Activated CD4-positive, alpha-beta memory T cell treated with anti-CD3 and anti-CD28 coated beads, Interleukin-2, amount 10 ng/mL, durations not matched to agents 7 days and 5 days (primary cell): ENCODE measurements at regions not wholly inside any gene's neighbourhood (a gene's known extent, or its start where the extent isn't known, plus 50 kb on each side); places are given as distances from the start of the nearest gene placed in this dataset.
A peak's percentile ranks its signal among the peaks of the same experiment; 100 is the strongest.
"Not testable (repeated sequence)": the region's sequence is repeated elsewhere in the genome, so short reads cannot be mapped to it uniquely, and the experiment has no call there.

Experiments used
- CTCF ChIA-PET: fragments of 350-600 bp; sonication (Branson Sonifier 250); formaldehyde crosslinking; loops from one replicate; lab custom pipeline; 2021; ENCODE audit warnings: antibody characterized with exemption, inconsistent platforms; lab: Charles Lee
- POLR2A ChIA-PET: fragments of 350-600 bp; sonication (Branson Sonifier 250); formaldehyde crosslinking; loops from one replicate; lab custom pipeline; 2021; ENCODE audit warnings: antibody characterized with exemption; lab: Charles Lee
- DNase-seq: peaks from one replicate; pipeline ENCODE4 v3.0.0-alpha.2; 2020
- H3K27ac Mint-ChIP-seq: one replicate; pipeline ENCODE4 v1.8.0; 2021; ENCODE audit warnings: mild to moderate bottlenecking, mixed read lengths
- H3K27me3 Mint-ChIP-seq: one replicate; pipeline ENCODE4 v1.8.0; 2021; ENCODE audit warnings: mixed read lengths
- H3K36me3 Mint-ChIP-seq: one replicate; pipeline ENCODE4 v1.8.0; 2021; ENCODE audit warnings: low read depth, mixed read lengths
- H3K4me1 Mint-ChIP-seq: one replicate; pipeline ENCODE4 v1.8.0; 2021; ENCODE audit warnings: mixed read lengths
- H3K4me3 Mint-ChIP-seq: one replicate; pipeline ENCODE4 v1.8.0; 2021; ENCODE audit warnings: mild to moderate bottlenecking, mixed read lengths
- H3K9me3 Mint-ChIP-seq: one replicate; pipeline ENCODE4 v1.8.0; 2021; ENCODE audit warnings: mixed read lengths

GRCh38 chrX:120727452-120727851 is 97.6 kb upstream of the C1GALT1C1 start:
- H3K4me1 Mint-ChIP-seq: no peaks in the 10 kb centered on the region
- no peaks in the 10 kb centered on the region for H3K36me3 Mint-ChIP-seq
- no peaks in the 10 kb centered on the region for H3K27me3 Mint-ChIP-seq
- no peak overlapping the region for H3K4me3 Mint-ChIP-seq
- CTCF ChIA-PET: no interaction called here
- POLR2A ChIA-PET: no interaction called here
- H3K9me3 Mint-ChIP-seq: peaks cover 4% of the 10 kb centered on the region
- no peak for DNase-seq
- H3K27ac Mint-ChIP-seq: no peak overlapping the region

- no peak for DNase-seq
- Mint-ChIP-seq H3K27ac (no peak overlapping the region), H3K4me1 (no peaks in the 10 kb centered on the region), H3K27me3 (no peaks in the 10 kb centered on the region), H3K36me3 (no peaks in the 10 kb centered on the region), H3K9me3 (peaks cover 4% of the 10 kb centered on the region), H3K4me3 (no peak overlapping the region)
- CTCF ChIA-PET: no interaction called here
- POLR2A ChIA-PET: no interaction called here
These were observed 96.4 kb upstream of the C1GALT1C1 start for GRCh38 chrX:120726294-120726693.

- H3K4me1 Mint-ChIP-seq: no peaks in the 10 kb centered on the region
- ChIA-PET POLR2A (no interaction called here), CTCF (no interaction called here)
- no peaks in the 10 kb centered on the region for H3K36me3 Mint-ChIP-seq
- no peak for DNase-seq
- H3K27ac Mint-ChIP-seq: no peak overlapping the region
- no peaks in the 10 kb centered on the region for H3K27me3 Mint-ChIP-seq
- peaks cover 4% of the 10 kb centered on the region for H3K9me3 Mint-ChIP-seq
- H3K4me3 Mint-ChIP-seq: no peak overlapping the region
These were observed 96.0 kb upstream of the C1GALT1C1 start for GRCh38 chrX:120725874-120726273.

GRCh38 chrX:120719622-120720021 is 89.8 kb upstream of the C1GALT1C1 start:
- Mint-ChIP-seq H3K4me1 (no peaks in the 10 kb centered on the region), H3K4me3 (no peak overlapping the region), H3K9me3 (no peaks in the 10 kb centered on the region), H3K27me3 (no peaks in the 10 kb centered on the region), H3K27ac (no peak overlapping the region), H3K36me3 (no peaks in the 10 kb centered on the region)
- ChIA-PET CTCF (no interaction called here), POLR2A (no interaction called here)
- DNase-seq: no peak

- CTCF ChIA-PET: no interaction called here
- H3K36me3 Mint-ChIP-seq: no peaks in the 10 kb centered on the region
- H3K9me3 Mint-ChIP-seq: no peaks in the 10 kb centered on the region
- no peak overlapping the region for H3K27ac Mint-ChIP-seq
- POLR2A ChIA-PET: no interaction called here
- no peak for DNase-seq
- H3K4me1 Mint-ChIP-seq: no peaks in the 10 kb centered on the region
- H3K27me3 Mint-ChIP-seq: no peaks in the 10 kb centered on the region
- no peak overlapping the region for H3K4me3 Mint-ChIP-seq
These were observed 89.1 kb upstream of the C1GALT1C1 start for GRCh38 chrX:120718969-120719368.

GRCh38 chrX:120702337-120702736 is 72.5 kb upstream of the C1GALT1C1 start:
- H3K4me1 Mint-ChIP-seq, CTCF ChIA-PET, H3K4me3 Mint-ChIP-seq, H3K27me3 Mint-ChIP-seq, POLR2A ChIA-PET, H3K27ac Mint-ChIP-seq, DNase-seq: not testable (repeated sequence)
- H3K36me3 Mint-ChIP-seq: peaks cover 14% of the 10 kb centered on the region
- peaks cover 14% of the 10 kb centered on the region for H3K9me3 Mint-ChIP-seq

- peak overlapping the region; percentile 82 for H3K27ac Mint-ChIP-seq
- ChIA-PET CTCF (no interaction called here), POLR2A (interaction anchor here (1.6 to 2.0 kb wide), 2 partner anchors 93 to 136 kb away, joined by 5 to 8 read pairs; partner anchors contain the start of genes CUL4B and MCTS1)
- H3K27me3 Mint-ChIP-seq: no peaks in the 10 kb centered on the region
- H3K36me3 Mint-ChIP-seq: peaks cover 14% of the 10 kb centered on the region
- peak; percentile 46 for DNase-seq
- H3K9me3 Mint-ChIP-seq: peaks cover 14% of the 10 kb centered on the region
- no peak overlapping the region for H3K4me3 Mint-ChIP-seq
- H3K4me1 Mint-ChIP-seq: peaks cover 15% of the 10 kb centered on the region
These were observed 67.2 kb upstream of the C1GALT1C1 start for GRCh38 chrX:120697053-120697452.

- H3K36me3 Mint-ChIP-seq: no peaks in the 10 kb centered on the region
These were observed 62.5 kb upstream of the C1GALT1C1 start for GRCh38 chrX:120692319-120692718.

GRCh38 chrX:120690941-120691340 is 61.1 kb upstream of the C1GALT1C1 start:
- CTCF ChIA-PET: no interaction called here
- no peak overlapping the region for H3K4me3 Mint-ChIP-seq
- no peak for DNase-seq
- H3K4me1 Mint-ChIP-seq: no peaks in the 10 kb centered on the region
- no peaks in the 10 kb centered on the region for H3K9me3 Mint-ChIP-seq
- POLR2A ChIA-PET: no interaction called here
- H3K27me3 Mint-ChIP-seq: no peaks in the 10 kb centered on the region
- H3K27ac Mint-ChIP-seq: no peak overlapping the region
- no peaks in the 10 kb centered on the region for H3K36me3 Mint-ChIP-seq

More at GRCh38 chrX:120692319-120692718, 62.5 kb upstream of the C1GALT1C1 start:
- no peak overlapping the region for H3K4me3 Mint-ChIP-seq
- no peak for DNase-seq
- H3K27me3 Mint-ChIP-seq: no peaks in the 10 kb centered on the region
- CTCF ChIA-PET: no interaction called here
- peaks cover 13% of the 10 kb centered on the region for H3K4me1 Mint-ChIP-seq
- H3K27ac Mint-ChIP-seq: no peak overlapping the region
- H3K9me3 Mint-ChIP-seq: no peaks in the 10 kb centered on the region
- POLR2A ChIA-PET: no interaction called here

- Mint-ChIP-seq H3K27ac (no peak overlapping the region), H3K4me3 (no peak overlapping the region), H3K9me3 (no peaks in the 10 kb centered on the region), H3K4me1 (no peaks in the 10 kb centered on the region), H3K36me3 (no peaks in the 10 kb centered on the region), H3K27me3 (no peaks in the 10 kb centered on the region)
- CTCF ChIA-PET: no interaction called here
- DNase-seq: no peak
- POLR2A ChIA-PET: no interaction called here
These were observed 60.5 kb upstream of the C1GALT1C1 start for GRCh38 chrX:120690344-120690743.

GRCh38 chrX:120680090-120680489 is 50.2 kb upstream of the C1GALT1C1 start:
- Mint-ChIP-seq H3K4me1 (peaks cover 7% of the 10 kb centered on the region), H3K27me3 (no peaks in the 10 kb centered on the region), H3K27ac (no peak overlapping the region), H3K36me3 (peaks cover 6% of the 10 kb centered on the region), H3K9me3 (peaks cover 5% of the 10 kb centered on the region), H3K4me3 (no peak overlapping the region)
- ChIA-PET CTCF (no interaction called here), POLR2A (interaction anchor here (0.8 kb wide), 1 partner anchor 76 kb away, joined by 3 read pairs; no protein-coding TSS in a partner anchor)
- no peak for DNase-seq
